Hepatocyte (in vitro differentiated cells): ENCODE measurements at regions not wholly inside any gene's neighbourhood (a gene's known extent, or its start where the extent isn't known, plus 50 kb on each side); places are given as distances from the start of the nearest gene placed in this dataset.

ENCODE experiments used
- DNase-seq: peaks from one replicate; pipeline ENCODE4 v3.0.0-alpha.2; 2016; ENCODE audit warnings: low spot score
- H2AFZ ChIP-seq: fragments of 200-600 bp; sonication (generic); 2 replicates; pipeline ENCODE4 v1.6.0; 2016; ENCODE audit warnings: antibody characterized with exemption, mild to moderate bottlenecking
- H3K27ac ChIP-seq: fragments of 200-600 bp; sonication (generic); 2 replicates; pipeline ENCODE4 v1.5.1; 2016; ENCODE audit warnings: mild to moderate bottlenecking
- H3K27me3 ChIP-seq: fragments of 200-600 bp; sonication (generic); 2 replicates; pipeline ENCODE4 v1.6.1; 2016
- H3K36me3 ChIP-seq: fragments of 200-600 bp; sonication (generic); replicated peaks from 2 replicates; pipeline ENCODE4 v1.5.1; 2016; ENCODE audit warnings: low read depth; ENCODE audit not compliant: insufficient read depth
- H3K4me1 ChIP-seq: fragments of 200-600 bp; sonication (generic); 2 replicates; pipeline ENCODE4 v1.5.1; 2016; ENCODE audit warnings: mild to moderate bottlenecking, moderate library complexity; ENCODE audit not compliant: insufficient read depth
- H3K4me2 ChIP-seq: fragments of 200-600 bp; sonication (generic); 2 replicates; pipeline ENCODE4 v1.6.0; 2016
- H3K4me3 ChIP-seq: fragments of 200-600 bp; sonication (generic); 2 replicates; pipeline ENCODE4 v1.5.1; 2016; ENCODE audit warnings: mild to moderate bottlenecking
- H3K79me2 ChIP-seq: fragments of 200-600 bp; sonication (generic); 2 replicates; pipeline ENCODE4 v1.6.0; 2017; ENCODE audit warnings: mild to moderate bottlenecking
- H3K9me2 ChIP-seq: fragments of 200-600 bp; sonication (generic); replicated peaks from 2 replicates; pipeline ENCODE4 v1.6.0; 2017; ENCODE audit warnings: mild to moderate bottlenecking; ENCODE audit not compliant: insufficient read depth
- H3K9me3 ChIP-seq: fragments of 200-600 bp; sonication (generic); 2 replicates; pipeline ENCODE4 v1.5.1; 2016; ENCODE audit warnings: low read depth, mild to moderate bottlenecking
- H4K20me1 ChIP-seq: fragments of 200-600 bp; sonication (generic); 2 replicates; pipeline ENCODE4 v1.6.0; 2016; ENCODE audit warnings: mild to moderate bottlenecking; ENCODE audit not compliant: insufficient read depth, poor library complexity, severe bottlenecking
- EZH2 ChIP-seq: fragments of 200-600 bp; sonication (generic); IDR thresholded peaks from 2 replicates; pipeline ENCODE4 v1.6.1; 2016; ENCODE audit warnings: antibody characterized with exemption, mild to moderate bottlenecking, borderline replicate concordance
- EZH2phosphoT487 ChIP-seq: fragments of 200-600 bp; sonication (generic); IDR thresholded peaks from one replicate; pipeline ENCODE4 v1.6.1; 2018; ENCODE audit warnings: antibody characterized with exemption, mild to moderate bottlenecking, low read depth, moderate library complexity; ENCODE audit not compliant: unreplicated experiment, severe bottlenecking
- WGBS: methylation state at CpG from one replicate; pipeline ENCODE4 v1.1.6; 2016; ENCODE audit warnings: low lambda C conversion rate; ENCODE audit errors: missing lambda C conversion rate; 5-methylcytosine and 5-hydroxymethylcytosine counted together
- TF ChIP-seq, protein P1 (sequence below): fragments of 200-600 bp; sonication (generic); IDR thresholded peaks from 2 replicates; pipeline ENCODE4 v1.5.1; 2016; ENCODE audit warnings: antibody characterized with exemption, mild to moderate bottlenecking; ENCODE audit not compliant: poor library complexity

DNA sequence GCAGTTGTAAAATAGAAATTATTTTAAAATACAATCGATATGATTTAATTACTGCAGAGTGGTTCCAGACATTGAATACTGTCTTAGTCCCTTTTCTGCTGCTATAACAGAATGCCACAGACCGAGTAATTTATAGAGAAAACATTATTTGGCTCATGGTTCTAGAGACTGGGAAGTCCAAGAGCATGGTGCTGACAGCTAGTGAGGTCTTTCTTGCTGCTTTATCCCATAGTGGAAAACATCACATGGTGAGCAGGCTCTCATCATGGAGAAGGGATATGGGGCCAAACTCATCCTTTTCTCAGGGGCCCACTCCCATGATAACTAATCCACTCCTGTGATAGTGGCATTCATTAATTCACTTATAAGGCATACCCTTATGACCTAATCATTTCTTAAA is 120.0 kb upstream of the TBL1XR1 start:
- DNase-seq = no peak
- no peak overlapping the region for H3K27ac ChIP-seq
- TF ChIP-seq EZH2phosphoT487 (no peak), EZH2 (no peak)
- TF ChIP-seq, protein P1, sequence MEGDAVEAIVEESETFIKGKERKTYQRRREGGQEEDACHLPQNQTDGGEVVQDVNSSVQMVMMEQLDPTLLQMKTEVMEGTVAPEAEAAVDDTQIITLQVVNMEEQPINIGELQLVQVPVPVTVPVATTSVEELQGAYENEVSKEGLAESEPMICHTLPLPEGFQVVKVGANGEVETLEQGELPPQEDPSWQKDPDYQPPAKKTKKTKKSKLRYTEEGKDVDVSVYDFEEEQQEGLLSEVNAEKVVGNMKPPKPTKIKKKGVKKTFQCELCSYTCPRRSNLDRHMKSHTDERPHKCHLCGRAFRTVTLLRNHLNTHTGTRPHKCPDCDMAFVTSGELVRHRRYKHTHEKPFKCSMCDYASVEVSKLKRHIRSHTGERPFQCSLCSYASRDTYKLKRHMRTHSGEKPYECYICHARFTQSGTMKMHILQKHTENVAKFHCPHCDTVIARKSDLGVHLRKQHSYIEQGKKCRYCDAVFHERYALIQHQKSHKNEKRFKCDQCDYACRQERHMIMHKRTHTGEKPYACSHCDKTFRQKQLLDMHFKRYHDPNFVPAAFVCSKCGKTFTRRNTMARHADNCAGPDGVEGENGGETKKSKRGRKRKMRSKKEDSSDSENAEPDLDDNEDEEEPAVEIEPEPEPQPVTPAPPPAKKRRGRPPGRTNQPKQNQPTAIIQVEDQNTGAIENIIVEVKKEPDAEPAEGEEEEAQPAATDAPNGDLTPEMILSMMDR = no peak
- 100% methylated on average over 2 of the region's 2 CpGs for WGBS
- H3K27me3 ChIP-seq = no peaks in the 10 kb centered on the region
- no peaks in the 10 kb centered on the region for H3K9me3 ChIP-seq
- peaks cover 10% of the 10 kb centered on the region for H3K4me1 ChIP-seq
- H3K4me3 ChIP-seq = no peak overlapping the region
- no peaks in the 10 kb centered on the region for H3K9me2 ChIP-seq
- H3K79me2 ChIP-seq = no peaks in the 10 kb centered on the region
- H4K20me1 ChIP-seq = no peaks in the 10 kb centered on the region
- H3K4me2 ChIP-seq = no peak overlapping the region
- H3K36me3 ChIP-seq = no peaks in the 10 kb centered on the region
- no peak overlapping the region for H2AFZ ChIP-seq

DNA sequence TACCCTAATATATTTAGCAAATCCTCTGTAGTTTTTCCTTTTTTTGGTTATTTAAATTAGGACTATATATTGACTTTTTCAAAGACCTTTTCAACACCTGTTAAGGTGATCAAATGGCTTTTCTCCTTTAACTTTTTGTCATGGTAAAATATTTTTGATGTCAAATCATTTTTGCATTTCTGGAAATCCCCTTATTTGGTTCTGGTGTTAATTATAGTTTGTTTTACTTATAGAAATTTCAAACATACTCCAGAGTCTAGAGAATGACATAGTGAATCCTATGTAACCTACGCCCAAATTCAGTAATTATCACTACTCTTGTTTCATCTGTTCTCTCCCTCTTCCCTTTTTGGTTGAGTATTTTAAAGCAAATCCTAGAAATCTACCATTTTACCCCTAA is 121.3 kb upstream of the TBL1XR1 start:
- Histone ChIP-seq H3K9me2 (no peaks in the 10 kb centered on the region), H2AFZ (no peak overlapping the region), H3K36me3 (no peaks in the 10 kb centered on the region), H3K4me1 (peaks cover 10% of the 10 kb centered on the region), H3K27ac (no peak overlapping the region), H3K4me3 (no peak overlapping the region), H3K9me3 (no peaks in the 10 kb centered on the region), H3K27me3 (no peaks in the 10 kb centered on the region), H3K4me2 (no peak overlapping the region), H4K20me1 (no peaks in the 10 kb centered on the region), H3K79me2 (no peaks in the 10 kb centered on the region)
- TF ChIP-seq EZH2 (no peak), EZH2phosphoT487 (no peak)
- TF ChIP-seq, protein P1 = no peak
- no peak for DNase-seq
- WGBS = 91% methylated on average over 1 of the region's 1 CpG

DNA sequence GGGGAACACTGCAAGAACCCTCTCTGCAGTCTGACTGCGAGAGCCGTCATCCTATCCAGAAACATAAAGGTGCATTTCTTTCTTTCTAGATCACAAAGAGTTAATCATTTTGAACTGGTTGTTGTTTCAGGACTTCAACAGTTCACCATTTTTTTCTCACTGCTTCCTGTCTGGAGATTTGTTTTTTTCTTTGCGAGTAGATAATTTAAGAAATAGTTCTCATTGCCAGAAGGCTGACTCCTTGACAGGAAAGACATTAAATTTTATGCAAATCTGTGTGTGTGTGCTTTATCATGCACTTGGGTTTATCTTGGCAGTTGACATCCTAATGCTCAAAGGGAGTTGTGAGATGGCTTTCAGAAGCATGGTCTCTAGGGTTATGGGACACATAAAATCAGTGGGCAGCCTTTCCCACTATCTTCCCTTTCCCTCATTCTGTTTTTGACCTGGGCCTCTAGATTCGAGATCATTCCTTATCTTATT is 123.5 kb upstream of the TBL1XR1 start:
- Histone ChIP-seq H3K27ac (peak overlapping the region; percentile 76), H2AFZ (peak overlapping the region; percentile 35), H3K9me2 (no peaks in the 10 kb centered on the region), H3K9me3 (no peaks in the 10 kb centered on the region), H3K27me3 (no peaks in the 10 kb centered on the region), H4K20me1 (no peaks in the 10 kb centered on the region), H3K36me3 (no peaks in the 10 kb centered on the region), H3K79me2 (no peaks in the 10 kb centered on the region), H3K4me2 (peak overlapping the region; percentile 20), H3K4me3 (no peak overlapping the region), H3K4me1 (peaks cover 10% of the 10 kb centered on the region)
- TF ChIP-seq, protein P1 = no peak
- TF ChIP-seq EZH2phosphoT487 (no peak), EZH2 (no peak)
- 35% methylated on average over 4 of the region's 4 CpGs for WGBS
- DNase-seq = no peak

DNA sequence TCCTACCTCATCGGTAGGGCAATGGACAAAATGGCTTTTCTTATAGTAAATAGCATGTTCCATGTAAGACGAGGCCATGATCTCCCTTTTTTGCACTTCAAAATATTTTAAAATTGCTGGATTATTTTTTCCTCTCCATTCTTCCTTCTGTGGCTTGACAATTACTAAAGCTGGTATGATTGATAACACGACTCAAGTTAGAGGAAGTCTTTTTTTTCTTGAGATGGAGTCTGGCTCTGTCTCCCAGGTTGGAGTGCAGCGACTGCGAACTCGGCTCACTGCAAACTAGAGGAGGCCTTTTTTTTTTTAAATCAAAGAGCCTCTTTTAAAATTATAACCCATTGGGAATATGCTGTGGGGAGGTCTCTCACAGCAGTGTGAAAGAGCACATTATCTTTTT is 124.5 kb upstream of the TBL1XR1 start:
- no peaks in the 10 kb centered on the region for H3K9me2 ChIP-seq
- H3K4me2 ChIP-seq = no peak overlapping the region
- no peak overlapping the region for H3K4me3 ChIP-seq
- TF ChIP-seq EZH2phosphoT487 (no peak), EZH2 (no peak)
- TF ChIP-seq, protein P1 = no peak
- peak overlapping the region; percentile 35 for H2AFZ ChIP-seq
- H4K20me1 ChIP-seq = no peaks in the 10 kb centered on the region
- no peaks in the 10 kb centered on the region for H3K9me3 ChIP-seq
- WGBS = 85% methylated on average over 6 of the region's 6 CpGs
- H3K27ac ChIP-seq = peak overlapping the region; percentile 76
- no peaks in the 10 kb centered on the region for H3K79me2 ChIP-seq
- DNase-seq = no peak
- H3K27me3 ChIP-seq = no peaks in the 10 kb centered on the region
- H3K4me1 ChIP-seq = peaks cover 10% of the 10 kb centered on the region
- H3K36me3 ChIP-seq = no peaks in the 10 kb centered on the region
